Panc1 (cell line): ENCODE measurements at regions not wholly inside any gene's neighbourhood (a gene's known extent, or its start where the extent isn't known, plus 50 kb on each side); places are given as distances from the start of the nearest gene placed in this dataset.

Experiments
- ATAC-seq: fragments of 200-7000 bp; cut with Tn5 transposase; 2 replicates; pipeline ENCODE4 v1.9.1; 2020; ENCODE audit warnings: mild to moderate bottlenecking, moderate library complexity
- BruUV-seq: library from RNA; stranded (reverse); fragments of 400-500 nt; replicated peaks from 2 replicates; lab custom pipeline; 2021; lab: Mats Ljungman, UMichigan
- CTCF ChIA-PET: fragments of 300-600 bp; sonication (Branson Sonifier 250); formaldehyde crosslinking; loops from one replicate; lab custom pipeline; 2022; ENCODE audit warnings: antibody characterized with exemption; lab: Charles Lee
- POLR2A ChIA-PET: fragments of 300-600 bp; sonication (Branson Sonifier 250); formaldehyde crosslinking; loops from one replicate; lab custom pipeline; 2022; ENCODE audit warnings: antibody characterized with exemption; lab: Charles Lee
- DNase-seq: peaks from one replicate; pipeline ENCODE4 v3.0.0-alpha.2; 2010; ENCODE audit warnings: low read depth, low spot score
- H3K27ac ChIP-seq: 2 replicates; pipeline ENCODE4 v1.5.1; 2011; ENCODE audit warnings: mild to moderate bottlenecking, low read length, inconsistent platforms
- H3K27me3 ChIP-seq: fragments of 200-500 bp; sonication (Bioruptor generic); 2 replicates; pipeline ENCODE4 v1.6.0; 2014; ENCODE audit warnings: low read length, inconsistent platforms; ENCODE audit not compliant: control insufficient read depth, insufficient read depth
- H3K36me3 ChIP-seq: fragments of 200-500 bp; sonication (Bioruptor generic); 2 replicates; pipeline ENCODE4 v1.5.1; 2014; ENCODE audit warnings: inconsistent platforms, mild to moderate bottlenecking, low read length, moderate library complexity; ENCODE audit not compliant: control insufficient read depth, insufficient read depth
- H3K4me1 ChIP-seq: 2 replicates; pipeline ENCODE4 v1.5.1; 2011; ENCODE audit warnings: inconsistent platforms, mild to moderate bottlenecking, low read length, moderate library complexity; ENCODE audit not compliant: control insufficient read depth, insufficient read depth
- H3K4me3 ChIP-seq, 2 experiments: 2 replicates each; pipeline ENCODE4 v1.5.1; 2011 to 2012; ENCODE audit warnings: low read depth in 2 of 2, low read length in 2 of 2, mild to moderate bottlenecking in 2 of 2, inconsistent platforms in 1 of 2, moderate library complexity in 1 of 2
- H3K9me3 ChIP-seq: fragments of 200-500 bp; sonication (Bioruptor generic); 2 replicates; pipeline ENCODE4 v1.5.1; 2014; ENCODE audit warnings: low read depth, mild to moderate bottlenecking, inconsistent platforms, low read length, moderate library complexity; ENCODE audit not compliant: control insufficient read depth, insufficient read depth
- POLR2AphosphoS5 ChIP-seq: IDR thresholded peaks from 2 replicates; pipeline ENCODE4 v1.6.1; 2012; ENCODE audit warnings: mild to moderate bottlenecking, low read depth, low read length, moderate library complexity
- SIN3A ChIP-seq: IDR thresholded peaks from 2 replicates; pipeline ENCODE4 v1.6.1; 2012; ENCODE audit warnings: low read depth, mild to moderate bottlenecking, low read length, moderate library complexity, borderline replicate concordance; ENCODE audit not compliant: insufficient read depth
- TCF7L2 ChIP-seq: IDR thresholded peaks from 2 replicates; pipeline ENCODE4 v1.6.1; 2011; ENCODE audit warnings: mild to moderate bottlenecking, low read depth, low read length, inconsistent platforms
- in situ Hi-C: cut with HindIII; loops from 2 replicates; pipeline ENCODE4 v1.10.0; 2016; ENCODE audit warnings: low sequenced_read_pairs, low pct_unique_long_range_greater_than_20kb
- intact Hi-C: fragments of 100-400 bp; cut with micrococcal nuclease; formaldehyde crosslinking; loops from one replicate; pipeline ENCODE4 v1.10.0; 2022; ENCODE audit not compliant: unreplicated experiment
- TF ChIP-seq, protein P1 (sequence below): fragments of 450-650 bp; IDR thresholded peaks from 2 replicates; pipeline ENCODE4 v1.5.1; 2017; ENCODE audit warnings: mild to moderate bottlenecking
- TF ChIP-seq, protein P2 (sequence below), 2 experiments: IDR thresholded peaks; 2 replicates each; pipeline ENCODE4 v1.6.1; 2011 to 2012; ENCODE audit warnings: low read depth in 2 of 2, control low read depth in 1 of 2, low read length in 1 of 2, mild to moderate bottlenecking in 1 of 2, moderate library complexity in 1 of 2; ENCODE audit not compliant: insufficient read depth in 1 of 2

- peak; percentile 40; the same call in 1 of the 2 replicates for ATAC-seq
- in situ Hi-C loops (no loop called here), intact Hi-C loops (no loop called here)
- no peaks in the 10 kb centered on the region for H3K4me1 ChIP-seq
- no peaks in the 10 kb centered on the region for H3K27me3 ChIP-seq
- CTCF ChIA-PET = no interaction called here
- H3K36me3 ChIP-seq = no peaks in the 10 kb centered on the region
- H3K4me3 ChIP-seq = no peak overlapping the region
- DNase-seq = no peak
- no peaks in the 10 kb centered on the region for H3K9me3 ChIP-seq
- POLR2A ChIA-PET = no interaction called here
- H3K27ac ChIP-seq = no peak overlapping the region
- TF ChIP-seq, protein P1, sequence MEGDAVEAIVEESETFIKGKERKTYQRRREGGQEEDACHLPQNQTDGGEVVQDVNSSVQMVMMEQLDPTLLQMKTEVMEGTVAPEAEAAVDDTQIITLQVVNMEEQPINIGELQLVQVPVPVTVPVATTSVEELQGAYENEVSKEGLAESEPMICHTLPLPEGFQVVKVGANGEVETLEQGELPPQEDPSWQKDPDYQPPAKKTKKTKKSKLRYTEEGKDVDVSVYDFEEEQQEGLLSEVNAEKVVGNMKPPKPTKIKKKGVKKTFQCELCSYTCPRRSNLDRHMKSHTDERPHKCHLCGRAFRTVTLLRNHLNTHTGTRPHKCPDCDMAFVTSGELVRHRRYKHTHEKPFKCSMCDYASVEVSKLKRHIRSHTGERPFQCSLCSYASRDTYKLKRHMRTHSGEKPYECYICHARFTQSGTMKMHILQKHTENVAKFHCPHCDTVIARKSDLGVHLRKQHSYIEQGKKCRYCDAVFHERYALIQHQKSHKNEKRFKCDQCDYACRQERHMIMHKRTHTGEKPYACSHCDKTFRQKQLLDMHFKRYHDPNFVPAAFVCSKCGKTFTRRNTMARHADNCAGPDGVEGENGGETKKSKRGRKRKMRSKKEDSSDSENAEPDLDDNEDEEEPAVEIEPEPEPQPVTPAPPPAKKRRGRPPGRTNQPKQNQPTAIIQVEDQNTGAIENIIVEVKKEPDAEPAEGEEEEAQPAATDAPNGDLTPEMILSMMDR = no peak
- no TSS peak for BruUV-seq
Observed at GRCh38 chr10:123392182-123392963, 238.2 kb downstream of the BUB3 start.

DNA sequence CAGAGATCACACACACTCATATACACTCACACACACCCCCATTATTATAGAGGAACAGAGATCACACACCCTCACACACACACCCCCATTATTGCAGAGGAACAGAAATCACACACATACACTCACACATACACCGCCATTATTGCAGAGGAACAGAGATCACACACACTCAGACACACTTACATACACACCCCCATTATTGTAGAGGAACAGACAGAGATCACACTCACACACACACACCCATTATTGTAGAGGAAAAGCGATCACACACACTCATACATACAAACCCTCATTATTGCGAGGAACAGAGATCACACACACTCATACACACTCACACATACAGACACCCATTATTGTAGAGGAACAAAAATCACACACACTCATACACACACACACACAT is 239.0 kb downstream of the BUB3 start:
- ATAC-seq (no peak), DNase-seq (no peak)
- Histone ChIP-seq H3K36me3 (no peaks in the 10 kb centered on the region), H3K27ac (no peak overlapping the region), H3K4me3 (no peak overlapping the region), H3K9me3 (no peaks in the 10 kb centered on the region), H3K27me3 (no peaks in the 10 kb centered on the region), H3K4me1 (no peaks in the 10 kb centered on the region)
- POLR2A ChIA-PET = no interaction called here
- in situ Hi-C loops (no loop called here), intact Hi-C loops (no loop called here)
- BruUV-seq = no TSS peak
- CTCF ChIA-PET = no interaction called here
- no peak for TF ChIP-seq POLR2AphosphoS5
- TF ChIP-seq, protein P2, sequence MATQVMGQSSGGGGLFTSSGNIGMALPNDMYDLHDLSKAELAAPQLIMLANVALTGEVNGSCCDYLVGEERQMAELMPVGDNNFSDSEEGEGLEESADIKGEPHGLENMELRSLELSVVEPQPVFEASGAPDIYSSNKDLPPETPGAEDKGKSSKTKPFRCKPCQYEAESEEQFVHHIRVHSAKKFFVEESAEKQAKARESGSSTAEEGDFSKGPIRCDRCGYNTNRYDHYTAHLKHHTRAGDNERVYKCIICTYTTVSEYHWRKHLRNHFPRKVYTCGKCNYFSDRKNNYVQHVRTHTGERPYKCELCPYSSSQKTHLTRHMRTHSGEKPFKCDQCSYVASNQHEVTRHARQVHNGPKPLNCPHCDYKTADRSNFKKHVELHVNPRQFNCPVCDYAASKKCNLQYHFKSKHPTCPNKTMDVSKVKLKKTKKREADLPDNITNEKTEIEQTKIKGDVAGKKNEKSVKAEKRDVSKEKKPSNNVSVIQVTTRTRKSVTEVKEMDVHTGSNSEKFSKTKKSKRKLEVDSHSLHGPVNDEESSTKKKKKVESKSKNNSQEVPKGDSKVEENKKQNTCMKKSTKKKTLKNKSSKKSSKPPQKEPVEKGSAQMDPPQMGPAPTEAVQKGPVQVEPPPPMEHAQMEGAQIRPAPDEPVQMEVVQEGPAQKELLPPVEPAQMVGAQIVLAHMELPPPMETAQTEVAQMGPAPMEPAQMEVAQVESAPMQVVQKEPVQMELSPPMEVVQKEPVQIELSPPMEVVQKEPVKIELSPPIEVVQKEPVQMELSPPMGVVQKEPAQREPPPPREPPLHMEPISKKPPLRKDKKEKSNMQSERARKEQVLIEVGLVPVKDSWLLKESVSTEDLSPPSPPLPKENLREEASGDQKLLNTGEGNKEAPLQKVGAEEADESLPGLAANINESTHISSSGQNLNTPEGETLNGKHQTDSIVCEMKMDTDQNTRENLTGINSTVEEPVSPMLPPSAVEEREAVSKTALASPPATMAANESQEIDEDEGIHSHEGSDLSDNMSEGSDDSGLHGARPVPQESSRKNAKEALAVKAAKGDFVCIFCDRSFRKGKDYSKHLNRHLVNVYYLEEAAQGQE (IDR thresholded peaks at IDR 0.05; ENCODE audit: insufficient read depth in 1 of 2, low read depth in 2 of 2, low read length in 1 of 2) = no peak
- no peak for TF ChIP-seq SIN3A
- TF ChIP-seq, protein P1 = no peak
- no peak for TF ChIP-seq TCF7L2
